ENCODE measurements at regions not wholly inside any gene's neighbourhood (a gene's known extent, or its start where the extent isn't known, plus 50 kb on each side); places are given as distances from the start of the nearest gene placed in this dataset.

DNA sequence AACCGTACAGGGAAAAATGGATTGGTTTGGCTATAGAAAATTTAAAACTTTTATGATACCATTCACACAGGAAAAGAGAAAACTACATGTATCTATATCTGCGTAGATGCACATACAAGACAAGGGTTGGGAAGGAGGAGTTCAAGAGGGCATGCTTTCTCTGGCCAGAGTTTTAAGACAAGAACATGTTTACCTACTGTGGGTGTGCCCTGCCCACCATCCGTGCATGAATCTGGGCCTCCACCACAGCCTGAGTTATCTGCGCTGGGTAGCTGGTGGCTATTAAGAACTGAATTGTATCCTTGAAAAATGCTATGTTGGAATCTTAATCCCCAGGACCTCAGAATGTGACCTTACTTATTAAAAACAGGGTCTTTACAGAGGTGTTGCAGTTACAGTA is 151.6 kb downstream of the AASDH start:
- H3K27ac ChIP-seq (ENCODE audit: insufficient read length, low read depth, low read length), result no peak overlapping the region
- no peaks in the 10 kb centered on the region for H4K20me1 ChIP-seq (ENCODE audit: control insufficient read depth, insufficient read depth, insufficient read length)
- no peak overlapping the region for H3K4ac ChIP-seq (ENCODE audit: low read depth, low read length)
- no peak overlapping the region for H3T11ph ChIP-seq (ENCODE audit: low read length)
- H3K14ac ChIP-seq (ENCODE audit: insufficient read depth, low read length), result no peak overlapping the region
- no peaks in the 10 kb centered on the region for H3K27me3 ChIP-seq (ENCODE audit: insufficient read depth, low read length)
- WGBS (ENCODE audit: extremely low coverage, insufficient read length, low lambda C conversion rate), result no CpG with 5 or more reads among the region's 4 CpGs
- peak overlapping the region in 1 of 3 experiments; percentile 36; a peak in 1 of 7 replicates for H3K27ac Mint-ChIP-seq
- TF ChIP-seq, protein P1, sequence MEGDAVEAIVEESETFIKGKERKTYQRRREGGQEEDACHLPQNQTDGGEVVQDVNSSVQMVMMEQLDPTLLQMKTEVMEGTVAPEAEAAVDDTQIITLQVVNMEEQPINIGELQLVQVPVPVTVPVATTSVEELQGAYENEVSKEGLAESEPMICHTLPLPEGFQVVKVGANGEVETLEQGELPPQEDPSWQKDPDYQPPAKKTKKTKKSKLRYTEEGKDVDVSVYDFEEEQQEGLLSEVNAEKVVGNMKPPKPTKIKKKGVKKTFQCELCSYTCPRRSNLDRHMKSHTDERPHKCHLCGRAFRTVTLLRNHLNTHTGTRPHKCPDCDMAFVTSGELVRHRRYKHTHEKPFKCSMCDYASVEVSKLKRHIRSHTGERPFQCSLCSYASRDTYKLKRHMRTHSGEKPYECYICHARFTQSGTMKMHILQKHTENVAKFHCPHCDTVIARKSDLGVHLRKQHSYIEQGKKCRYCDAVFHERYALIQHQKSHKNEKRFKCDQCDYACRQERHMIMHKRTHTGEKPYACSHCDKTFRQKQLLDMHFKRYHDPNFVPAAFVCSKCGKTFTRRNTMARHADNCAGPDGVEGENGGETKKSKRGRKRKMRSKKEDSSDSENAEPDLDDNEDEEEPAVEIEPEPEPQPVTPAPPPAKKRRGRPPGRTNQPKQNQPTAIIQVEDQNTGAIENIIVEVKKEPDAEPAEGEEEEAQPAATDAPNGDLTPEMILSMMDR (conservative IDR thresholded peaks at IDR 0.05), result no peak
- DNase-seq, result no peak
- peaks cover 1 to 11% (median 3%) of the 10 kb centered on the region in 3 experiments; a peak in 5 of 7 replicates for H3K36me3 Mint-ChIP-seq (ENCODE audit: insufficient read depth in 1 of 3, low read depth in 3 of 3)
- H2AFZ ChIP-seq (ENCODE audit: low read length), result no peak overlapping the region
- no peak overlapping the region for H3K18ac ChIP-seq (ENCODE audit: insufficient read length, low read depth, low read length)
- H2AK5ac ChIP-seq (ENCODE audit: insufficient read length, low read length), result no peak overlapping the region
- no peaks in the 10 kb centered on the region for H3K4me1 ChIP-seq (ENCODE audit: insufficient read depth, low read length)
- H2BK20ac ChIP-seq (ENCODE audit: low read depth, low read length, poor library complexity, severe bottlenecking), result no peak overlapping the region
- H4K91ac ChIP-seq (ENCODE audit: insufficient read length, low read depth, low read length), result no peak overlapping the region
- no peak overlapping the region for H3K4me2 ChIP-seq (ENCODE audit: insufficient read depth, insufficient read length, low read length)
- H2BK12ac ChIP-seq (ENCODE audit: insufficient read length, low read depth, low read length), result no peak overlapping the region
- no peak overlapping the region for H2BK120ac ChIP-seq (ENCODE audit: low read depth, low read length, poor library complexity, severe bottlenecking)
- H3K27me3 Mint-ChIP-seq (ENCODE audit: low read depth), result no peaks in the 10 kb centered on the region
- no peak overlapping the region for H2BK15ac ChIP-seq (ENCODE audit: low read depth, low read length)
- H3K79me1 ChIP-seq (ENCODE audit: insufficient read depth, low read depth, low read length, poor library complexity, severe bottlenecking), result no peaks in the 10 kb centered on the region
- no peak overlapping the region for H4K8ac ChIP-seq (replicated peaks; ENCODE audit: insufficient read length, low read depth, low read length)
- H3K9me3 ChIP-seq (ENCODE audit: control insufficient read depth, low read depth, low read length), result no peaks in the 10 kb centered on the region
- no peak overlapping the region for H3K9ac ChIP-seq (ENCODE audit: extremely low read depth, insufficient read length, low read length)
- H3K4me3 Mint-ChIP-seq, result no peak overlapping the region
- no peaks in the 10 kb centered on the region for H3K23me2 ChIP-seq (ENCODE audit: insufficient read length, low read depth, low read length, poor library complexity, severe bottlenecking)
- H4K5ac ChIP-seq (ENCODE audit: insufficient read length, low read depth, low read length), result no peak overlapping the region
- no peaks in the 10 kb centered on the region for H3K79me2 ChIP-seq (ENCODE audit: insufficient read depth, low read length)
- no peak overlapping the region for H3K23ac ChIP-seq (ENCODE audit: insufficient read length, low read depth, low read length)
- no peak overlapping the region for H3K56ac ChIP-seq (ENCODE audit: insufficient read length, low read depth, low read length)
- peaks cover 6 to 8% of the 10 kb centered on the region in 2 experiments; a peak in 3 of 5 replicates for H3K9me3 Mint-ChIP-seq
- no peak overlapping the region for H2BK5ac ChIP-seq (ENCODE audit: insufficient read length, low read length)
- no peaks in the 10 kb centered on the region; a peak in 1 of 4 replicates for H3K4me1 Mint-ChIP-seq

All from H9 (cell line).